Natural killer cell (primary cell): ENCODE measurements at regions not wholly inside any gene's neighbourhood (a gene's known extent, or its start where the extent isn't known, plus 50 kb on each side); places are given as distances from the start of the nearest gene placed in this dataset.

Experiments
- ATAC-seq, 3 donors: fragments of 150-1000 bp in 2 of 3; fragments of 200-7000 bp in 1 of 3; cut with Tn5 transposase; 1 replicate in 1 of 3; 2 replicates in 2 of 3; pipeline ENCODE4 v1.10.0; 2021; ENCODE audit warnings: mild to moderate bottlenecking in 2 of 3, moderate library complexity in 2 of 3
- DNase-seq, 2 donors: peaks; one replicate each; pipeline versions ENCODE4 v3.0.0 to v3.0.0-alpha.2; 2013 to 2021; ENCODE audit warnings: mixed read lengths in 1 of 2
- H3K27ac ChIP-seq: one replicate; pipeline ENCODE4 v1.5.1; 2013; ENCODE audit warnings: mild to moderate bottlenecking, low read length
- H3K27me3 ChIP-seq: one replicate; pipeline ENCODE4 v1.6.1; 2013; ENCODE audit warnings: low read length; ENCODE audit not compliant: control insufficient read depth, insufficient read depth
- H3K36me3 ChIP-seq: one replicate; pipeline ENCODE4 v1.6.1; 2013; ENCODE audit warnings: low read length; ENCODE audit not compliant: control insufficient read depth, insufficient read depth
- H3K4me1 ChIP-seq: one replicate; pipeline ENCODE4 v1.6.1; 2013; ENCODE audit warnings: low read length; ENCODE audit not compliant: control insufficient read depth, insufficient read depth
- H3K4me3 ChIP-seq: one replicate; pipeline ENCODE4 v1.5.1; 2013; ENCODE audit warnings: low read length
- H3K9me3 ChIP-seq: one replicate; pipeline ENCODE4 v1.6.1; 2013; ENCODE audit warnings: low read length; ENCODE audit not compliant: control insufficient read depth, insufficient read depth
- H3K27ac Mint-ChIP-seq, 2 donors: one replicate each; pipeline ENCODE4 v1.8.0; 2022; ENCODE audit warnings: mild to moderate bottlenecking in 2 of 2, mixed read lengths in 2 of 2, moderate library complexity in 1 of 2
- H3K27me3 Mint-ChIP-seq, 2 donors: one replicate each; pipeline ENCODE4 v1.8.0; 2022; ENCODE audit warnings: low read depth in 2 of 2, mixed read lengths in 2 of 2
- H3K36me3 Mint-ChIP-seq: one replicate; pipeline ENCODE4 v1.8.0; 2022; ENCODE audit warnings: mixed read lengths
- H3K4me1 Mint-ChIP-seq, 2 donors: one replicate each; pipeline ENCODE4 v1.8.0; 2022; ENCODE audit warnings: mixed read lengths in 2 of 2
- H3K4me3 Mint-ChIP-seq: one replicate; pipeline ENCODE4 v1.8.0; 2022; ENCODE audit warnings: mild to moderate bottlenecking, moderate library complexity, mixed read lengths
- H3K9me3 Mint-ChIP-seq, 2 donors: one replicate each; pipeline ENCODE4 v1.8.0; 2022; ENCODE audit warnings: mixed read lengths in 2 of 2
- CTCF ChIP-seq: fragments of 200-600 bp; IDR thresholded peaks from one replicate; pipeline ENCODE4 v1.8.0; 2022; ENCODE audit warnings: antibody characterized with exemption
- WGBS: methylation state at CpG from one replicate; pipeline ENCODE4 v1.1.7; 2013; ENCODE audit warnings: missing lambda C conversion rate; ENCODE audit not compliant: insufficient coverage; 5-methylcytosine and 5-hydroxymethylcytosine counted together
- intact Hi-C: fragments of 100-400 bp; cut with micrococcal nuclease; formaldehyde crosslinking; loops from one replicate; pipeline ENCODE4 v1.14.2; 2022

GRCh38 chr2:146661473-146662096 lies 1183.2 kb upstream of the ACVR2A start:
- H3K27me3 ChIP-seq: no peaks in the 10 kb centered on the region
- no peak for ATAC-seq
- H3K27ac ChIP-seq: no peak overlapping the region
- Mint-ChIP-seq H3K4me3 (no peak overlapping the region), H3K27me3 (no peaks in the 10 kb centered on the region), H3K4me1 (no peaks in the 10 kb centered on the region), H3K9me3 (peaks cover 2% of the 10 kb centered on the region in 2 donors), H3K36me3 (no peaks in the 10 kb centered on the region), H3K27ac (no peak overlapping the region)
- TF ChIP-seq CTCF: no peak
- no peaks in the 10 kb centered on the region for H3K9me3 ChIP-seq
- no peaks in the 10 kb centered on the region for H3K4me1 ChIP-seq
- no peaks in the 10 kb centered on the region for H3K36me3 ChIP-seq
- no peak overlapping the region for H3K4me3 ChIP-seq
- no peak for DNase-seq
- intact Hi-C loops: no loop called here

GRCh38 chr2:146659976-146660375 lies 1184.9 kb upstream of the ACVR2A start:
- WGBS: 90% methylated on average over 1 of the region's 1 CpG
- Mint-ChIP-seq H3K9me3 (peaks cover 2% of the 10 kb centered on the region in 2 donors), H3K36me3 (no peaks in the 10 kb centered on the region), H3K4me1 (no peaks in the 10 kb centered on the region), H3K4me3 (no peak overlapping the region), H3K27ac (no peak overlapping the region), H3K27me3 (no peaks in the 10 kb centered on the region)
- no peak for TF ChIP-seq CTCF
- Histone ChIP-seq H3K4me3 (no peak overlapping the region), H3K27me3 (no peaks in the 10 kb centered on the region), H3K27ac (no peak overlapping the region), H3K9me3 (peaks cover 4% of the 10 kb centered on the region), H3K36me3 (no peaks in the 10 kb centered on the region), H3K4me1 (no peaks in the 10 kb centered on the region)
- ATAC-seq: no peak
- no peak for DNase-seq
- intact Hi-C loops: no loop called here

- Mint-ChIP-seq H3K9me3 (peaks cover 4 to 8% of the 10 kb centered on the region in 2 donors), H3K27me3 (no peaks in the 10 kb centered on the region), H3K4me1 (no peaks in the 10 kb centered on the region), H3K36me3 (no peaks in the 10 kb centered on the region), H3K27ac (no peak overlapping the region), H3K4me3 (no peak overlapping the region)
- Histone ChIP-seq H3K4me1 (no peaks in the 10 kb centered on the region), H3K36me3 (no peaks in the 10 kb centered on the region), H3K27me3 (no peaks in the 10 kb centered on the region), H3K9me3 (peaks cover 4% of the 10 kb centered on the region), H3K27ac (no peak overlapping the region), H3K4me3 (no peak overlapping the region)
- TF ChIP-seq CTCF: no peak
- WGBS: 83% methylated on average over 2 of the region's 2 CpGs
- intact Hi-C loops: no loop called here
- DNase-seq (no peak), ATAC-seq (no peak)
Observed at GRCh38 chr2:146652311-146652710, 1192.5 kb upstream of the ACVR2A start.

GRCh38 chr2:146651361-146651760 lies 1193.5 kb upstream of the ACVR2A start:
- intact Hi-C loops: no loop called here
- no peak for ATAC-seq

More at GRCh38 chr2:146651361-146651760, 1193.5 kb upstream of the ACVR2A start:
- no peak for TF ChIP-seq CTCF
- Mint-ChIP-seq H3K27ac (no peak overlapping the region), H3K9me3 (peaks cover 4 to 8% of the 10 kb centered on the region in 2 donors), H3K27me3 (no peaks in the 10 kb centered on the region), H3K36me3 (no peaks in the 10 kb centered on the region), H3K4me1 (no peaks in the 10 kb centered on the region), H3K4me3 (no peak overlapping the region)
- Histone ChIP-seq H3K36me3 (no peaks in the 10 kb centered on the region), H3K27me3 (no peaks in the 10 kb centered on the region), H3K4me1 (no peaks in the 10 kb centered on the region), H3K27ac (no peak overlapping the region), H3K4me3 (no peak overlapping the region), H3K9me3 (peaks cover 3% of the 10 kb centered on the region)
- no CpG with 5 or more reads among the region's 3 CpGs for WGBS
- DNase-seq: no peak
